IMR-90 (cell line): ENCODE measurements at regions not wholly inside any gene's neighbourhood (a gene's known extent, or its start where the extent isn't known, plus 50 kb on each side); places are given as distances from the start of the nearest gene placed in this dataset.

Source experiments
- ATAC-seq: fragments of 200-7000 bp; cut with Tn5 transposase; 2 replicates; pipeline ENCODE4 v1.9.1; 2020; ENCODE audit warnings: low read depth, mild to moderate bottlenecking, moderate library complexity
- BruUV-seq: library from RNA; stranded (reverse); fragments of 400-500 nt; replicated peaks from 2 replicates; lab custom pipeline; 2021; lab: Mats Ljungman, UMichigan
- CTCF ChIA-PET: fragments of 300-600 bp; formaldehyde crosslinking; extraction: SDS; loops from one replicate; lab custom pipeline; 2021; ENCODE audit warnings: antibody characterized with exemption; lab: Yijun Ruan, JAX
- POLR2A ChIA-PET: fragments of 300-600 bp; sonication (Branson Sonifier 250); formaldehyde crosslinking; loops from one replicate; lab custom pipeline; 2022; ENCODE audit warnings: antibody characterized with exemption; ENCODE audit not compliant: unreplicated experiment; lab: Charles Lee
- DNase-seq: peaks from one replicate; pipeline ENCODE4 v3.0.0; 2013
- H2AFZ ChIP-seq: replicated peaks from 2 replicates; pipeline ENCODE3; 2013; ENCODE audit warnings: low read length, mild to moderate bottlenecking; ENCODE audit not compliant: poor library complexity
- H2AK5ac ChIP-seq: 2 replicates; pipeline ENCODE4 v1.6.1; 2013; ENCODE audit warnings: low read depth, low read length, inconsistent platforms
- H2AK9ac ChIP-seq: replicated peaks from 2 replicates; pipeline ENCODE3; 2013; ENCODE audit warnings: mild to moderate bottlenecking, low read depth, low read length, moderate library complexity; ENCODE audit not compliant: poor library complexity
- H2BK120ac ChIP-seq: 2 replicates; pipeline ENCODE4 v1.6.1; 2013; ENCODE audit warnings: low read depth, low read length, inconsistent platforms
- H2BK15ac ChIP-seq: 3 replicates; pipeline ENCODE4 v1.6.1; 2013; ENCODE audit warnings: low read depth, low read length, inconsistent platforms
- H2BK20ac ChIP-seq: 2 replicates; pipeline ENCODE4 v1.6.1; 2013; ENCODE audit warnings: low read depth, mild to moderate bottlenecking, inconsistent platforms, low read length, moderate library complexity
- H2BK5ac ChIP-seq: 2 replicates; pipeline ENCODE4 v1.6.1; 2013; ENCODE audit warnings: mild to moderate bottlenecking, low read depth, low read length, inconsistent platforms; ENCODE audit not compliant: poor library complexity, severe bottlenecking
- H3K14ac ChIP-seq: replicated peaks from 2 replicates; pipeline ENCODE4 v1.6.1; 2013; ENCODE audit warnings: low read depth, low read length, inconsistent platforms
- H3K18ac ChIP-seq: 2 replicates; pipeline ENCODE4 v1.6.1; 2013; ENCODE audit warnings: low read depth, low read length, control low read depth
- H3K23ac ChIP-seq: 2 replicates; pipeline ENCODE4 v1.6.1; 2013; ENCODE audit warnings: low read depth, low read length, inconsistent platforms
- H3K27ac ChIP-seq: 2 replicates; pipeline ENCODE4 v1.5.1; 2013; ENCODE audit warnings: mild to moderate bottlenecking, control low read depth, low read length; ENCODE audit not compliant: insufficient read depth
- H3K27me3 ChIP-seq: 2 replicates; pipeline ENCODE4 v1.6.1; 2013; ENCODE audit warnings: low read length; ENCODE audit not compliant: control insufficient read depth, insufficient read depth
- H3K36me3 ChIP-seq: 2 replicates; pipeline ENCODE4 v1.6.1; 2013; ENCODE audit warnings: low read length, mixed read lengths; ENCODE audit not compliant: control insufficient read depth, insufficient read depth
- H3K4ac ChIP-seq: 2 replicates; pipeline ENCODE4 v1.6.1; 2013; ENCODE audit warnings: low read depth, low read length, inconsistent platforms
- H3K4me1 ChIP-seq: 2 replicates; pipeline ENCODE4 v1.6.1; 2013; ENCODE audit warnings: low read length, mixed read lengths; ENCODE audit not compliant: control insufficient read depth, insufficient read depth
- H3K4me2 ChIP-seq: 2 replicates; pipeline ENCODE4 v1.6.1; 2013; ENCODE audit warnings: low read depth, mild to moderate bottlenecking, control low read depth, low read length, moderate library complexity
- H3K4me3 ChIP-seq: 2 replicates; pipeline ENCODE4 v1.5.1; 2013; ENCODE audit warnings: low read depth, mild to moderate bottlenecking, control low read depth, low read length, moderate library complexity; ENCODE audit not compliant: insufficient read depth
- H3K56ac ChIP-seq: 2 replicates; pipeline ENCODE4 v1.6.1; 2013; ENCODE audit warnings: low read length, inconsistent platforms; ENCODE audit not compliant: insufficient read depth; ENCODE audit errors: extremely low read depth
- H3K79me1 ChIP-seq, 2 experiments: 2 replicates each; pipeline ENCODE4 v1.6.1; 2013; ENCODE audit warnings: low read length in 2 of 2, inconsistent platforms in 1 of 2, low read depth in 1 of 2
- H3K9ac ChIP-seq: 2 replicates; pipeline ENCODE4 v1.6.1; 2013; ENCODE audit warnings: low read depth, low read length, control low read depth
- H3K9me1 ChIP-seq: 2 replicates; pipeline ENCODE4 v1.6.1; 2013; ENCODE audit warnings: low read length, inconsistent platforms; ENCODE audit not compliant: insufficient read depth
- H3K9me3 ChIP-seq: 2 replicates; pipeline ENCODE4 v1.6.1; 2013; ENCODE audit warnings: low read length; ENCODE audit not compliant: control insufficient read depth, insufficient read depth
- H4K20me1 ChIP-seq: 2 replicates; pipeline ENCODE4 v1.6.1; 2013; ENCODE audit warnings: low read length, inconsistent platforms; ENCODE audit not compliant: insufficient read depth
- H4K5ac ChIP-seq: 2 replicates; pipeline ENCODE4 v1.6.1; 2013; ENCODE audit warnings: mild to moderate bottlenecking, low read depth, low read length, control low read depth
- H4K8ac ChIP-seq, 2 experiments: 2 replicates each; pipeline ENCODE4 v1.6.1; 2013; ENCODE audit warnings: low read depth in 2 of 2, low read length in 2 of 2, control low read depth in 1 of 2, inconsistent platforms in 1 of 2
- H4K91ac ChIP-seq: 2 replicates; pipeline ENCODE4 v1.6.1; 2013; ENCODE audit warnings: low read depth, low read length, inconsistent platforms; ENCODE audit not compliant: insufficient read depth
- BHLHE40 ChIP-seq: fragments of 150-350 bp; IDR thresholded peaks from 2 replicates; pipeline ENCODE4 v1.6.1; 2016; ENCODE audit warnings: mild to moderate bottlenecking, low read depth, low read length
- CEBPB ChIP-seq: IDR thresholded peaks from 2 replicates; pipeline ENCODE4 v1.6.1; 2012; ENCODE audit warnings: low read depth, low read length, improper control_type of control experiment
- CHD1 ChIP-seq: IDR thresholded peaks from 2 replicates; pipeline ENCODE4 v1.6.1; 2012; ENCODE audit warnings: low read depth, low read length, improper control_type of control experiment
- CTCF ChIP-seq: conservative IDR thresholded peaks from 2 replicates; pipeline ENCODE4 v1.5.1; 2012; ENCODE audit warnings: mild to moderate bottlenecking, low read depth, low read length, improper control_type of control experiment
- FOS ChIP-seq: fragments of 150-350 bp; IDR thresholded peaks from 2 replicates; pipeline ENCODE4 v1.6.1; 2016; ENCODE audit warnings: low read depth, low read length
- MAFK ChIP-seq: IDR thresholded peaks from 2 replicates; pipeline ENCODE4 v1.6.1; 2012; ENCODE audit warnings: low read depth, low read length, improper control_type of control experiment
- MAZ ChIP-seq: IDR thresholded peaks from 2 replicates; pipeline ENCODE4 v1.6.1; 2012; ENCODE audit warnings: low read depth, mild to moderate bottlenecking, low read length, improper control_type of control experiment, moderate library complexity, borderline replicate concordance
- MXI1 ChIP-seq: IDR thresholded peaks from 2 replicates; pipeline ENCODE4 v1.6.1; 2012; ENCODE audit warnings: low read depth, mild to moderate bottlenecking, low read length, moderate library complexity, borderline replicate concordance
- NFE2L2 ChIP-seq: fragments of 150-350 bp; IDR thresholded peaks from 2 replicates; pipeline ENCODE4 v1.6.1; 2016; ENCODE audit warnings: low read depth, mild to moderate bottlenecking, low read length
- POLR2A ChIP-seq: IDR thresholded peaks from 2 replicates; pipeline ENCODE4 v1.6.1; 2012; ENCODE audit warnings: mild to moderate bottlenecking, low read depth, low read length
- RAD21 ChIP-seq: IDR thresholded peaks from 2 replicates; pipeline ENCODE4 v1.6.1; 2012; ENCODE audit warnings: low read length, improper control_type of control experiment
- RCOR1 ChIP-seq: IDR thresholded peaks from 2 replicates; pipeline ENCODE4 v1.6.1; 2012; ENCODE audit warnings: mild to moderate bottlenecking, low read length, improper control_type of control experiment; ENCODE audit not compliant: insufficient replicate concordance
- RFX5 ChIP-seq: IDR thresholded peaks from 2 replicates; pipeline ENCODE4 v1.8.0; 2012; ENCODE audit warnings: low read depth, mild to moderate bottlenecking, low read length, moderate library complexity
- SMC3 ChIP-seq: fragments of 150-350 bp; IDR thresholded peaks from 2 replicates; pipeline ENCODE4 v1.6.1; 2016; ENCODE audit warnings: low read depth, mild to moderate bottlenecking, antibody characterized with exemption, low read length, moderate library complexity
- WGBS, 2 experiments: methylation state at CpG; one replicate each; pipeline versions ENCODE4 v1.1.5 to v1.1.7; 2013; ENCODE audit warnings: missing lambda C conversion rate in 2 of 2; ENCODE audit not compliant: insufficient read length in 1 of 2; ENCODE audit errors: extremely low coverage in 2 of 2; 5-methylcytosine and 5-hydroxymethylcytosine counted together
- dilution Hi-C: fragments of 300-500 bp; cut with HindIII; formaldehyde crosslinking; loops from one replicate; pipeline ENCODE4 v1.14.3; 2018; ENCODE audit warnings: low sequenced_read_pairs; ENCODE audit not compliant: unreplicated experiment
- in situ Hi-C: fragments of 300-500 bp; cut with MboI; formaldehyde crosslinking; loops from 3 replicates; pipeline ENCODE4 v1.14.3; 2019; ENCODE audit warnings: low sequenced_read_pairs, inconsistent platforms, mixed read lengths
- intact Hi-C: fragments of 100-400 bp; cut with micrococcal nuclease; formaldehyde crosslinking; loops from 2 replicates; pipeline ENCODE4 v1.10.0; 2022
- TF ChIP-seq, protein P1 (sequence below): fragments of 150-350 bp; IDR thresholded peaks from 2 replicates; pipeline ENCODE4 v1.6.1; 2017; ENCODE audit warnings: mild to moderate bottlenecking, antibody characterized with exemption, low read length, low read depth
- TF ChIP-seq, protein P2 (sequence below): fragments of 150-350 bp; IDR thresholded peaks from 2 replicates; pipeline ENCODE4 v1.6.1; 2016; ENCODE audit warnings: low read depth, mild to moderate bottlenecking, low read length, moderate library complexity, borderline replicate concordance

DNA sequence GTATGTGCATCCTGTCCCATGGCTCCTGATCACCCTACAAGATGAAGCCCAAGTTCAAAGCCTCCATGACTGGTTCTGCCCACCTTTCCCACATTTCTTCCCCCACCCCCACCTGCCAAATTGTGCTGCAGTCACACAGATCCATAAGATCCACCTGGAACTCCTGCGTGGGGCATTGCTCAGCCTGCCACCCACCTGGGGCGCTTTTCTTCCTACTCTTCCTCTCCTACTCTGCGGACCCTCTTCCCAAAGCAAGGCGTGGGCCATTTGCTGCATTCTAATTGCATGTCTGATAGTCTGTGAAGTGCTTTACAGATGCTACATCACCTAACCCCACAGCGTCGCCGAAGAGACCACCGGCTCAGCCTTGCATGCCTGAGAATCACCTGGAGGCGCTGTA is 402.4 kb upstream of the ID2 start:
- Histone ChIP-seq H3K56ac (no peak overlapping the region), H3K9me3 (no peaks in the 10 kb centered on the region), H3K4me2 (no peak overlapping the region), H3K9me1 (no peaks in the 10 kb centered on the region), H3K36me3 (no peaks in the 10 kb centered on the region), H2AK5ac (no peak overlapping the region), H2AK9ac (no peak overlapping the region), H4K20me1 (no peaks in the 10 kb centered on the region), H4K91ac (no peak overlapping the region), H3K4ac (no peak overlapping the region), H3K4me1 (no peaks in the 10 kb centered on the region), H3K23ac (no peak overlapping the region), H4K8ac (no peak overlapping the region), H3K18ac (no peak overlapping the region), H2BK5ac (no peak overlapping the region), H3K9ac (no peak overlapping the region), H3K4me3 (no peak overlapping the region), H3K14ac (no peak overlapping the region), H3K27ac (no peak overlapping the region), H2AFZ (no peak overlapping the region), H2BK15ac (no peak overlapping the region), H3K27me3 (peaks cover 5% of the 10 kb centered on the region; the same call in 1 of the 2 replicates), H4K5ac (no peak overlapping the region), H2BK120ac (no peak overlapping the region), H3K79me1 (no peaks in the 10 kb centered on the region), H2BK20ac (no peak overlapping the region)
- no TSS peak for BruUV-seq
- TF ChIP-seq MAFK (no peak), NFE2L2 (no peak), CEBPB (no peak), FOS (no peak), RFX5 (no peak), RAD21 (no peak), SMC3 (no peak), MXI1 (no peak), CHD1 (no peak), RCOR1 (no peak), CTCF (no peak), MAZ (no peak), BHLHE40 (no peak), POLR2A (no peak)
- TF ChIP-seq, protein P1, sequence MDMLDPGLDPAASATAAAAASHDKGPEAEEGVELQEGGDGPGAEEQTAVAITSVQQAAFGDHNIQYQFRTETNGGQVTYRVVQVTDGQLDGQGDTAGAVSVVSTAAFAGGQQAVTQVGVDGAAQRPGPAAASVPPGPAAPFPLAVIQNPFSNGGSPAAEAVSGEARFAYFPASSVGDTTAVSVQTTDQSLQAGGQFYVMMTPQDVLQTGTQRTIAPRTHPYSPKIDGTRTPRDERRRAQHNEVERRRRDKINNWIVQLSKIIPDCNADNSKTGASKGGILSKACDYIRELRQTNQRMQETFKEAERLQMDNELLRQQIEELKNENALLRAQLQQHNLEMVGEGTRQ: no peak
- TF ChIP-seq, protein P2, sequence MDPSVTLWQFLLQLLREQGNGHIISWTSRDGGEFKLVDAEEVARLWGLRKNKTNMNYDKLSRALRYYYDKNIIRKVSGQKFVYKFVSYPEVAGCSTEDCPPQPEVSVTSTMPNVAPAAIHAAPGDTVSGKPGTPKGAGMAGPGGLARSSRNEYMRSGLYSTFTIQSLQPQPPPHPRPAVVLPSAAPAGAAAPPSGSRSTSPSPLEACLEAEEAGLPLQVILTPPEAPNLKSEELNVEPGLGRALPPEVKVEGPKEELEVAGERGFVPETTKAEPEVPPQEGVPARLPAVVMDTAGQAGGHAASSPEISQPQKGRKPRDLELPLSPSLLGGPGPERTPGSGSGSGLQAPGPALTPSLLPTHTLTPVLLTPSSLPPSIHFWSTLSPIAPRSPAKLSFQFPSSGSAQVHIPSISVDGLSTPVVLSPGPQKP: no peak
- in situ Hi-C loops: no loop called here
- intact Hi-C loops: no loop called here
- no peak for DNase-seq
- WGBS, 2 experiments: 100% methylated on average over 1 of the region's 9 CpGs; no CpG with 5 or more reads in 1 of the 2 experiments
- POLR2A ChIA-PET: no interaction called here
- dilution Hi-C loops: no loop called here
- CTCF ChIA-PET: no interaction called here
- ATAC-seq: no peak
